ENCODE measurements at regions not wholly inside any gene's neighbourhood (a gene's known extent, or its start where the extent isn't known, plus 50 kb on each side); places are given as distances from the start of the nearest gene placed in this dataset.

DNA sequence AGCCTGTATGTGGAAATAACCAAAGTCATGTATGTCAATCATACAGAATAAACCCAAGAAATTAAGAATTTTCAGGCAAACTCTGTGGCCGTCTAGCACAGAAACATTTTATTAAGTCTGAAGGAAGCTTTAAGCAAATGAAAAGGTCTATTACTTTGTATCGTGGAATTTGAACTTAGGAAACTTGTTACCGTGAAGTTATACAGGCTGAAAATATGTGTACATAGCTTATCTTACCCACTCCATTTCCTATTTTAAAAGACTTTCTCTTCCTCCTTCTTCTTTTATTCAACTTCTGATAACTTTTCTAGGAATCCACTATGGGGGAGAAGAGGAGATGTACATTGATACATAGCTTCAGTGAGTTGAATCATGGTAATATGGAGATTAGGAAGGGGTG, 108.3 kb downstream of the AGTR2 start:
- Histone ChIP-seq H3K79me1 (ENCODE audit: low read depth in 1 of 2, low read length in 2 of 2) (no peaks in the 10 kb centered on the region), H3K36me3 (ENCODE audit: control insufficient read depth, insufficient read depth, low read length) (no peaks in the 10 kb centered on the region), H2AFZ (replicated peaks; ENCODE audit: low read length, poor library complexity) (no peak overlapping the region), H3K23ac (ENCODE audit: low read depth, low read length) (no peak overlapping the region), H2AK5ac (ENCODE audit: low read depth, low read length) (no peak overlapping the region), H4K8ac (ENCODE audit: low read depth in 2 of 2, low read length in 2 of 2) (no peak overlapping the region), H2BK5ac (ENCODE audit: low read depth, low read length, poor library complexity, severe bottlenecking) (no peak overlapping the region), H2BK20ac (ENCODE audit: low read depth, low read length) (no peak overlapping the region), H4K5ac (ENCODE audit: low read depth, low read length) (no peak overlapping the region), H3K9ac (ENCODE audit: low read depth, low read length) (no peak overlapping the region), H3K27me3 (ENCODE audit: control insufficient read depth, insufficient read depth, low read length) (no peaks in the 10 kb centered on the region), H3K27ac (ENCODE audit: insufficient read depth, low read length) (no peak overlapping the region), H3K4me2 (ENCODE audit: low read depth, low read length) (no peak overlapping the region), H3K9me3 (ENCODE audit: control insufficient read depth, insufficient read depth, low read length) (no peaks in the 10 kb centered on the region), H2BK15ac (ENCODE audit: low read depth, low read length) (no peak overlapping the region), H2BK120ac (ENCODE audit: low read depth, low read length) (no peak overlapping the region), H3K56ac (ENCODE audit: extremely low read depth, insufficient read depth, low read length) (no peak overlapping the region), H4K91ac (ENCODE audit: insufficient read depth, low read depth, low read length) (no peak overlapping the region), H3K18ac (ENCODE audit: low read depth, low read length) (no peak overlapping the region), H4K20me1 (ENCODE audit: insufficient read depth, low read length) (no peaks in the 10 kb centered on the region), H3K4me1 (ENCODE audit: control insufficient read depth, insufficient read depth, low read length) (no peaks in the 10 kb centered on the region), H3K4me3 (ENCODE audit: insufficient read depth, low read depth, low read length) (no peak overlapping the region), H3K4ac (ENCODE audit: low read depth, low read length) (no peak overlapping the region), H2AK9ac (replicated peaks; ENCODE audit: low read depth, low read length, poor library complexity) (no peak overlapping the region), H3K14ac (replicated peaks; ENCODE audit: low read depth, low read length) (no peak overlapping the region), H3K9me1 (ENCODE audit: insufficient read depth, low read length) (no peaks in the 10 kb centered on the region)
- intact Hi-C loops (cut with micrococcal nuclease) (no loop called here), in situ Hi-C loops (cut with MboI; ENCODE audit: low sequenced_read_pairs) (no loop called here), dilution Hi-C loops (cut with HindIII; ENCODE audit: low sequenced_read_pairs, unreplicated experiment) (no loop called here)
- ChIA-PET POLR2A (ENCODE audit: unreplicated experiment) (no interaction called here), CTCF (no interaction called here)
- no peak for DNase-seq
- BruUV-seq (replicated peaks) = no TSS peak
- ATAC-seq (ENCODE audit: low read depth) = no peak
- WGBS, 2 experiments (ENCODE audit: extremely low coverage in 2 of 2, insufficient read length in 1 of 2) = no CpG with 5 or more reads among the region's 3 CpGs
- TF ChIP-seq RAD21 (IDR thresholded peaks at IDR 0.05; ENCODE audit: low read length) = no peak
- TF ChIP-seq CEBPB (IDR thresholded peaks at IDR 0.05; ENCODE audit: low read depth, low read length) = no peak
- TF ChIP-seq NFE2L2 (IDR thresholded peaks at IDR 0.05; ENCODE audit: low read depth, low read length) = no peak

Data from IMR-90 (cell line).